ENCODE measurements at regions not wholly inside any gene's neighbourhood (a gene's known extent, or its start where the extent isn't known, plus 50 kb on each side); places are given as distances from the start of the nearest gene placed in this dataset.

GRCh38 chr10:16232441-16232840, 204.4 kb upstream of the PTER start:
- no peaks in the 10 kb centered on the region for H3F3A ChIP-seq (ENCODE audit: insufficient read depth)
- no peak overlapping the region for H3K4me2 ChIP-seq (ENCODE audit: low read depth, low read length, poor library complexity, severe bottlenecking)
- TF ChIP-seq CTCF (IDR thresholded peaks at IDR 0.05; ENCODE audit: insufficient read depth, low read length, poor library complexity, severe bottlenecking): no peak
- no peak overlapping the region for H3K4me3 ChIP-seq (ENCODE audit: insufficient read depth, low read length, poor library complexity, severe bottlenecking)
- no peak overlapping the region for H2AFZ ChIP-seq (ENCODE audit: low read depth, low read length, severe bottlenecking)
- no peaks in the 10 kb centered on the region for H3K9me2 ChIP-seq (replicated peaks; ENCODE audit: insufficient read depth, low read length)
- H3K27ac ChIP-seq (ENCODE audit: low read depth, low read length): no peak overlapping the region
- H4K20me1 ChIP-seq (ENCODE audit: low read depth, low read length): no peaks in the 10 kb centered on the region
- no peaks in the 10 kb centered on the region for H3K36me3 ChIP-seq (ENCODE audit: low read length)
- no peaks in the 10 kb centered on the region for H3K9me3 ChIP-seq (ENCODE audit: insufficient read depth, low read length)
- H3K27me3 ChIP-seq (ENCODE audit: low read length): 0 out of 2 replicates have a peak, but pooled peaks cover 4% of the 10 kb centered on the region
- no peak overlapping the region for H3K9ac ChIP-seq (ENCODE audit: low read length)
- no peaks in the 10 kb centered on the region for H3K79me2 ChIP-seq (ENCODE audit: insufficient read depth, low read length)

GRCh38 chr10:16234916-16235315, 201.9 kb upstream of the PTER start:
- TF ChIP-seq CTCF (IDR thresholded peaks at IDR 0.05; ENCODE audit: insufficient read depth, low read length, poor library complexity, severe bottlenecking): no peak
- TF ChIP-seq EZH2phosphoT487 (conservative IDR thresholded peaks at IDR 0.05; ENCODE audit: low read length): no peak
- Histone ChIP-seq H3K9me2 (replicated peaks; ENCODE audit: insufficient read depth, low read length) (no peaks in the 10 kb centered on the region), H3K9ac (ENCODE audit: low read length) (no peak overlapping the region), H3K9me3 (ENCODE audit: insufficient read depth, low read length) (no peaks in the 10 kb centered on the region), H3F3A (ENCODE audit: insufficient read depth) (no peaks in the 10 kb centered on the region), H3K27ac (ENCODE audit: low read depth, low read length) (no peak overlapping the region), H3K79me2 (ENCODE audit: insufficient read depth, low read length) (no peaks in the 10 kb centered on the region), H2AFZ (ENCODE audit: low read depth, low read length, severe bottlenecking) (no peak overlapping the region), H3K36me3 (ENCODE audit: low read length) (no peaks in the 10 kb centered on the region), H3K4me3 (ENCODE audit: insufficient read depth, low read length, poor library complexity, severe bottlenecking) (no peak overlapping the region), H3K27me3 (ENCODE audit: low read length) (0 out of 2 replicates have a peak, but pooled peaks cover 4% of the 10 kb centered on the region), H3K4me2 (ENCODE audit: low read depth, low read length, poor library complexity, severe bottlenecking) (no peak overlapping the region), H4K20me1 (ENCODE audit: low read depth, low read length) (no peaks in the 10 kb centered on the region)

- H3K36me3 ChIP-seq (ENCODE audit: low read length): no peaks in the 10 kb centered on the region
- no peaks in the 10 kb centered on the region for H4K20me1 ChIP-seq (ENCODE audit: low read depth, low read length)
- no peak overlapping the region for H2AFZ ChIP-seq (ENCODE audit: low read depth, low read length, severe bottlenecking)
- H3K27me3 ChIP-seq (ENCODE audit: low read length): no peaks in the 10 kb centered on the region
- H3F3A ChIP-seq (ENCODE audit: insufficient read depth): no peaks in the 10 kb centered on the region
- no peaks in the 10 kb centered on the region for H3K79me2 ChIP-seq (ENCODE audit: insufficient read depth, low read length)
- H3K4me2 ChIP-seq (ENCODE audit: low read depth, low read length, poor library complexity, severe bottlenecking): no peak overlapping the region
- H3K9ac ChIP-seq (ENCODE audit: low read length): no peak overlapping the region
- 0 out of 2 replicates have a peak, but pooled peaks cover 3% of the 10 kb centered on the region for H3K9me3 ChIP-seq (ENCODE audit: insufficient read depth, low read length)
- H3K27ac ChIP-seq (ENCODE audit: low read depth, low read length): no peak overlapping the region
- no peaks in the 10 kb centered on the region for H3K9me2 ChIP-seq (replicated peaks; ENCODE audit: insufficient read depth, low read length)
- TF ChIP-seq CTCF (IDR thresholded peaks at IDR 0.05; ENCODE audit: insufficient read depth, low read length, poor library complexity, severe bottlenecking): no peak
- TF ChIP-seq EZH2phosphoT487 (conservative IDR thresholded peaks at IDR 0.05; ENCODE audit: low read length): no peak
- no peak overlapping the region for H3K4me3 ChIP-seq (ENCODE audit: insufficient read depth, low read length, poor library complexity, severe bottlenecking)
Measured at GRCh38 chr10:16242446-16242845, 194.4 kb upstream of the PTER start.

Data from SU-DHL-6 (cell line).